GM08714 (cell line): ENCODE measurements at regions not wholly inside any gene's neighbourhood (a gene's known extent, or its start where the extent isn't known, plus 50 kb on each side); places are given as distances from the start of the nearest gene placed in this dataset.

ENCODE experiments used
- H3K4me3 ChIP-seq: fragments of 200-500 bp; sonication (Bioruptor generic); 2 replicates; pipeline ENCODE4 v1.5.1; 2014; ENCODE audit warnings: mild to moderate bottlenecking, low read length, inconsistent platforms
- ZNF274 ChIP-seq: IDR thresholded peaks from 2 replicates; pipeline ENCODE4 v1.6.1; 2012; ENCODE audit warnings: mild to moderate bottlenecking, low read depth, low read length

DNA sequence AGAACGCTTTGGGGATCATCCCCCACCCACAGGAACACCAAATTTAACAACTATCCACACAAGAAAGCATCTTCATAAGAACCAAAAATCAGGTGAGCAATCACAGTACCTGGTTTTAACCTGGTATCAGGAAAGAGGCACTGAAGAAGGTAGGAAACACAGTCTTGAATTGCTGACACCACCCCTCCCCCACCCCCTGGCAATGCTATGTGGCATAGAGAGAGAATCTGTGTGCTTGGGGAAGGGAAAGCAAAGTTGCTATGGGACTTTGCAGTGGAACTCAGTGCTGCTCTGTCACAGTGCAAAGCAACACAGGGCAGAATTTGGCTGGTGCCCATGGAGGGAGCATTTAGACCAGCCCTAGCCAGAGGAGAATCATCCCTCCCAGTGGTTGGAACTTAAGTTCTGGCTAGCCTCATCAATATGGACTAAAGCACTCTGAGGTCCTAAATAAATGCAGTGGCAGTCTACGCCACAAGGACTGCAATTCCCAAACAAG, 565.5 kb downstream of the EPM2A start:
- H3K4me3 ChIP-seq, result no peak overlapping the region
- no peak for TF ChIP-seq ZNF274

GRCh38 chr6:145175470-145175869, 559.9 kb downstream of the EPM2A start:
- TF ChIP-seq ZNF274, result no peak
- no peak overlapping the region for H3K4me3 ChIP-seq

DNA sequence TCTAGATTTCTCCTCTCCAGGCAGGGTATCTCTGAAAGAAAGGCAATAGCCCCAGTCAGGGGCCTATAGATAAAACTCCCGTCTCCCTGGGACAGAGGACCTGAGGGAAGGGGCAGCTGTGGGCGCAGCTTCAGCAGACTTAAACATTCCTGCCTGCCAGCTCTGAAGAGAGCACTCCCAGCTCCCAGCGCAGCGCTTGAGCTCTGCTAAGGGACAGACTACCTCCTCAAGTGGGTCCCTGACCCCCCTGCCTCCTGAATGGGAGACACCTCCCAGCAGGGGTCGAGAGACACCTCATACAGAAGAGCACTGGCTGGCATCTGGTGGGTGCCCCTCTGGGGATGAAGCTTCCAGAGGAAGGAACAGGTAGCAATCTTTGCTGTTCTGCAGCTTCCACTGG, 556.9 kb downstream of the EPM2A start:
- no peak for TF ChIP-seq ZNF274
- H3K4me3 ChIP-seq, result no peak overlapping the region

GRCh38 chr6:145187491-145188206, 547.7 kb downstream of the EPM2A start:
- no peak overlapping the region for H3K4me3 ChIP-seq
- TF ChIP-seq ZNF274, result no peak

DNA sequence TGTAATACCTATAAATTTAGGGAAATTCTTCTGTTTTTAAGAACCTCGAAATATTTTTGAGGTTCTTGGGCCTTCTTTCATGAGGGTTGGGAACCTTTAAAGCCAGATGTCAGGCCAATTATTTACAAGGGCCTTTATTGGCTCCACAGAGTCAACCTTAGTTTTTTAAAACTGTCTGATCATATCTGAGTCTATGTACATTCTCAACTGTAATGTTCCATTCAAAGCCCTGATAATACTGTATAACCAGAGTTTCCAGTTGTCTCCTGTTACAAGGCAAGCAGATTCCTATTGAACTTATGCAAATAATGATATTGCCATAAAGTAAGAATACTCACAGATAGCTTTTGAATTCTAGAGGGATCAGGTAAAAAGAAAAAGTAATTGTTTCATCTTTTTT, 545.5 kb downstream of the EPM2A start:
- no peak for TF ChIP-seq ZNF274

DNA sequence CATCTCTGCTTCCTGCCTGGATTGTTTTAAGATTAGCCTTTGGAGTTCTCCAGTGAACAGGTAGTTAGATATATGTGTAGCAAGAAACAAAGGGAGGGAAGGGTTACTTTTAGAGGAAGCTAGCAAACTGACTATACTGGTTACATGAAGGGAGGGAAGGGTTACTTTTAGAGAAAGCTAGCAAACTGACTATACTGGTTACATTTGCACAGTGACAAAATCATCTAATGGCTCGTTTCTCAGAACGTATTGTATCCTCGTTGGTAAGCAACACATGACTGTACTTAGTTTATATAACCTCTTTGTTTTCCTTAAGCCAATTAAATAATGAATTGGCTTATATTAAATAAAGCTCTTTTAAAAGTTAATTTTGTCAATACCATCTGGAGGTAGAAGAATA, 540.9 kb downstream of the EPM2A start:
- no peak for TF ChIP-seq ZNF274

More for the DNA sequence above, 545.5 kb downstream of the EPM2A start:
- H3K4me3 ChIP-seq, result no peak overlapping the region

GRCh38 chr6:145199961-145200360, 535.4 kb downstream of the EPM2A start:
- no peak overlapping the region for H3K4me3 ChIP-seq
- no peak for TF ChIP-seq ZNF274

More for the DNA sequence above, 540.9 kb downstream of the EPM2A start:
- no peak overlapping the region for H3K4me3 ChIP-seq

DNA sequence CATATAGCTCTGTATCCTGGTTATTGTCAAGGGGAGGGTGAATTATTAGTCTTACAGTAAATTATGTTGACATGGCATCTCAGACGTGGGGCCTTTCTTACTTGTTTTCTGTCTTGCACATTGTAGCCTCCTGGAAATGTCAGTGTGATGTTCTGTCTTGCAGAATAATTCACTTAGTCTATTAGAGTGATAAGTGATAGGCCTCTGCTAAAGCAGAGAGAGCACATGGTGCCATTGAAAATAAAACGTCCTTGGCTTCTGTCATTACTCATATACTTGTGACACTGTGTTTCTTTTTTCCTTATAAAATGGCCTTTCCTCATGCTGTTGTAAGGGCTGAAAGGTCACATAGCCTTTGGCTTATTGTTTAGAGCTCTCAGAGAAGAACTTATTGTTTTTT, 531.0 kb downstream of the EPM2A start:
- H3K4me3 ChIP-seq, result no peak overlapping the region
- no peak for TF ChIP-seq ZNF274

- no peak for TF ChIP-seq ZNF274
- no peak overlapping the region for H3K4me3 ChIP-seq
Observed at GRCh38 chr6:145206247-145206907, 528.9 kb downstream of the EPM2A start.

DNA sequence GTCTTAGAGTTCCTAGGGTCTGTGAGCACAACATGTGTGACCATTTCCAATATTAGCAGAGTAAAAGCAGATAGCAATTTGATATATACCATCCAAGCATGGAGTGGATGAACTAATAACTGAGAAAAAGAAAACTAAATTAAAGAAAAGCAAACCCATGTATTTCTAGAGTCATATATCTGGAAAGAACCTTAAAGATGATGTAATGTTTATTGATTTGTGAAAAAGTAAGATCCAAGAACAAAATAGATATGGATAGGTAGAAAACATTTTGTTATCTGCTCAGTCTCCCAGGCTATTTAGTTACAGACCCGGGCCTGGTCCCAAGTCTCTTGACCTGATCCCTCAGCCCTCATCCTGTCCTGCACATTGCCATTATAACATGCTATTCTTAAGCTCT, 526.8 kb downstream of the EPM2A start:
- no peak for TF ChIP-seq ZNF274
- no peak overlapping the region for H3K4me3 ChIP-seq

GRCh38 chr6:145209272-145209671, 526.0 kb downstream of the EPM2A start:
- no peak for TF ChIP-seq ZNF274
- H3K4me3 ChIP-seq, result no peak overlapping the region

DNA sequence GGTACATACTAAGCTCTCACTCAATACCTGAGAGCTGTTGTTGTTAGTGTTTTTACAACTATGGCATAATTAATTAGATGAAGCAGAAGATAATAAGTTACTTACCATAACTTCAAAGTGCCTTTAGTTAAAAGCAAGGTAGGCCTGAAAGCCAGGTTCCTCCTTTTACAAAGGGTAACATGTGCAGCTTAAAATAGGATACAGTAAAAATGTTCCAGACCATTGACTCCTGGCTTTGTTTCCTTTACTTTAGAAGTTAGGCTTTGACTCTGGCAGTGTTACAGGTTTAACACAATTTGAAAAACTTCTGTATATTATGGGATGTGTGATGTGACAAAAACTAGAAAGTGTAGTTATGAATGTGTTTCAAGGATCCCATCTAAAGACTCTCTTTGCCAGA, 522.5 kb downstream of the EPM2A start:
- H3K4me3 ChIP-seq, result no peak overlapping the region
- TF ChIP-seq ZNF274, result no peak

GRCh38 chr6:145213614-145214013, 521.7 kb downstream of the EPM2A start:
- no peak overlapping the region for H3K4me3 ChIP-seq
- no peak for TF ChIP-seq ZNF274

DNA sequence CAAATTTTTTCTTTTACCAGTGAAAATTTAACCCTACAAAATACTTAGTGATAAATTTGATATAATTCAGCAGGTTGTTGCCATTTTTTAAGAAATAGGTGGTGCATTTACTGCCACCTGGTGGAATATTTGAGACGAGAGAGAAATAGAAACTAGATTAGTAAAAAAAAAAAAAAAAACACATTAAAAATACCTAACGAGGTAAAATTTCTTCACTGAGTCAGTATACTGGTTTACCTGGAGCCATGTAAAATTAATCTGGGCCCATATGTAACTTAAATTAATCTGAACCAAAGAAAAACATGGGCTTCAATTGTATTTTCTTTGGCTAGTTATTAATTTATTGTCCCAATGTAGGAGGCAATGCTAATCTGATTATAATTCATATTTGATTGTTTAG, 520.8 kb downstream of the EPM2A start:
- H3K4me3 ChIP-seq, result no peak overlapping the region
- TF ChIP-seq ZNF274, result no peak

DNA sequence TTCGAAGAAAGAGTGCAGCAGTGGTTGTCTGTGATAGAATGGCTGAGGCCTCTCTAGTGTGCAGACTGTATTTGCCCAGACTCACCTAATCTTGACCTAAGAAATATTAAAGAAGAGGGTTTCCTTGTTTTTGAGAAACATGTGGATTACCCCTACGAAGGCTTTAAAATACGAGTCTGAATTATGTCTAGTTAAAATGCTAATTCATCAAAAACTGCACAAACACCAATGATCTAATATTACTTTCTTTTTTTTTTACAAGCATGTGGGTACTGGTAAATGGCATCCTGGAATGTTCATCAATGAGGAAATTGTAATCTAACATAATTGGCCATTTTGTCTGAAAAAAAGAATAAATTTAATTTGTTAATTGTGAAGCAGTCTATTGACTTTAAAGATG, 510.9 kb downstream of the EPM2A start:
- no peak overlapping the region for H3K4me3 ChIP-seq
- no peak for TF ChIP-seq ZNF274
